Astrocyte of the spinal cord (primary cell): ENCODE measurements at regions not wholly inside any gene's neighbourhood (a gene's known extent, or its start where the extent isn't known, plus 50 kb on each side); places are given as distances from the start of the nearest gene placed in this dataset.

Source experiments
- DNase-seq: peaks from one replicate; pipeline ENCODE4 v3.0.0; 2011; ENCODE audit warnings: low read depth, low spot score
- H3K4me3 ChIP-seq: 2 replicates; pipeline ENCODE4 v1.5.1; 2011; ENCODE audit warnings: low read depth, mild to moderate bottlenecking, low read length, moderate library complexity
- CTCF ChIP-seq: IDR thresholded peaks from 2 replicates; pipeline ENCODE4 v1.5.1; 2012; ENCODE audit warnings: low read depth, mild to moderate bottlenecking, low read length, inconsistent platforms
- in situ Hi-C: cut with HindIII; loops from 2 replicates; pipeline ENCODE4 v1.10.0; 2017; ENCODE audit warnings: low sequenced_read_pairs

GRCh38 chr11:87384078-87384729 lies 346.5 kb downstream of the TMEM135 start:
- no peak overlapping the region for H3K4me3 ChIP-seq
- no peak for TF ChIP-seq CTCF
- DNase-seq: no peak
- in situ Hi-C loops: no loop called here

GRCh38 chr11:87374038-87374807 lies 336.5 kb downstream of the TMEM135 start:
- in situ Hi-C loops: no loop called here
- no peak overlapping the region for H3K4me3 ChIP-seq
- TF ChIP-seq CTCF: no peak
- DNase-seq: no peak
